GM10248 (cell line): ENCODE measurements at regions not wholly inside any gene's neighbourhood (a gene's known extent, or its start where the extent isn't known, plus 50 kb on each side); places are given as distances from the start of the nearest gene placed in this dataset.

ENCODE experiments used
- CTCF ChIA-PET: fragments of 300-600 bp; sonication (Branson Sonifier 250); formaldehyde crosslinking; extraction: SDS; loops from one replicate; lab custom pipeline; 2021; ENCODE audit warnings: antibody characterized with exemption; lab: Yijun Ruan, JAX
- POLR2A ChIA-PET: fragments of 350-650 bp; sonication (Branson Sonifier 250); formaldehyde crosslinking; extraction: SDS; loops from one replicate; lab custom pipeline; 2020; ENCODE audit warnings: antibody characterized with exemption; lab: Yijun Ruan, JAX
- DNase-seq: peaks from one replicate; pipeline ENCODE4 v3.0.0; 2012; ENCODE audit errors: extremely low spot score
- TF ChIP-seq, protein P1 (sequence below): IDR thresholded peaks from 2 replicates; pipeline ENCODE4 v1.5.1; 2012; ENCODE audit warnings: mild to moderate bottlenecking, low read depth; ENCODE audit errors: extremely low read depth, missing control alignments, control extremely low read depth

DNA sequence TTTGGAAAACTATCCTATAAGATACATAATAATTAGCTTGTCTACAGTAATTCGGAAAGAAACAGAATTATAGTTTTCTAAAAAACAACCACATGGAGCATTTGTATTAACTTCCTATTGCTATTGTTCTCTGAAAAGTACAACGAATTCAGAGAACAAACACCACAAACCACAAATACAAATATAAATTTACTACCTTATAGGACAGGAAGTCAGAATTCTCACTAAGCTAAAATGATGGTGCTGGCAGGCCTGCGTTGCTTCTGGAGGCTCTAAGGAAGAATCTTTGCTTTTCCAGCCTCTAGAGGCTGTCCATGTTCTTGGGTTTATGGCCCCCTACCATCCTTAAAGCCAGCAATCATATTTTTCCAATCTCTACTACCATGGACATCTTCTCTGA is 173.6 kb upstream of the TCF21 start:
- POLR2A ChIA-PET, result no interaction called here
- CTCF ChIA-PET, result no interaction called here
- no peak for DNase-seq
- TF ChIP-seq, protein P1, sequence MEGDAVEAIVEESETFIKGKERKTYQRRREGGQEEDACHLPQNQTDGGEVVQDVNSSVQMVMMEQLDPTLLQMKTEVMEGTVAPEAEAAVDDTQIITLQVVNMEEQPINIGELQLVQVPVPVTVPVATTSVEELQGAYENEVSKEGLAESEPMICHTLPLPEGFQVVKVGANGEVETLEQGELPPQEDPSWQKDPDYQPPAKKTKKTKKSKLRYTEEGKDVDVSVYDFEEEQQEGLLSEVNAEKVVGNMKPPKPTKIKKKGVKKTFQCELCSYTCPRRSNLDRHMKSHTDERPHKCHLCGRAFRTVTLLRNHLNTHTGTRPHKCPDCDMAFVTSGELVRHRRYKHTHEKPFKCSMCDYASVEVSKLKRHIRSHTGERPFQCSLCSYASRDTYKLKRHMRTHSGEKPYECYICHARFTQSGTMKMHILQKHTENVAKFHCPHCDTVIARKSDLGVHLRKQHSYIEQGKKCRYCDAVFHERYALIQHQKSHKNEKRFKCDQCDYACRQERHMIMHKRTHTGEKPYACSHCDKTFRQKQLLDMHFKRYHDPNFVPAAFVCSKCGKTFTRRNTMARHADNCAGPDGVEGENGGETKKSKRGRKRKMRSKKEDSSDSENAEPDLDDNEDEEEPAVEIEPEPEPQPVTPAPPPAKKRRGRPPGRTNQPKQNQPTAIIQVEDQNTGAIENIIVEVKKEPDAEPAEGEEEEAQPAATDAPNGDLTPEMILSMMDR, result no peak

DNA sequence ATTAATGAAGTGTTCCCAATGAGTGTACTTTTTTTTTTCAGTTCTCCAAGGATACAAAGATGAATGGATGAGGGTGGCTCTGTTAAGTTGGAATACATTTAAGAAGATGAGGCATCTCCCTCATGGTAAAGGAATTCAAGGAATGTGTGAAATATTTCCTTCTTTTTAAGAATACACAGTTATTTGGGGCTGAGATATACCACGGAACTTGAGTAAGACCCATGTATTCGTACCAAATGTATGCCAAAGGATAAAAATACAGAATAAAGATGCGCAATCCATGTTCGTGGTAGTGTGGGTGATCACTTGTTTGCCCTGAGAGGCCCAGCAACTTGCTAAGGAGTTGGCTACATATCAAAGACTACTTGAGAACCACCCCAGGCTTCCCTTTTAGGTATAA is 164.2 kb upstream of the TCF21 start:
- CTCF ChIA-PET, result no interaction called here
- no peak for DNase-seq
- TF ChIP-seq, protein P1, result no peak
- POLR2A ChIA-PET, result no interaction called here

DNA sequence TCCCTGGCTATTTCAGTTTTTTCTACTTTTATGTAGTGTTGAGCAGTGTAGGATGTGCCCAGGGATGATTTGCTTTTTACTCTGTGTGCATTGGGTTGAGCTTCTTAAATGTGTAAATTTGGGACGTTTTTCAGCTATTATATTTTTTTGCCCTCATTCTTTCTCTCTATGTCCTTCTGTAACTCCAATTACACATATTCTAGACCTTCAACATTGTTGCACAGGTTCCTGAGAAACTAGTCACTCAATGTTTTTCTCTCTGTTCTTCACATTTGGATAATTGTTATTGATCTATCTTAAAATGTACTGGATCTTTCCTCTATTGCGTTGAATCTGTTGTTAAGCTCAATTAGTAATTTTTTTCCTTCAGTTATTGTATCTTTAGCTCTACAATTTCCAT is 162.7 kb upstream of the TCF21 start:
- POLR2A ChIA-PET, result no interaction called here
- TF ChIP-seq, protein P1, result no peak
- no peak for DNase-seq
- CTCF ChIA-PET, result interaction anchor here (0.9 to 1.8 kb wide), 2 partner anchors 10 to 15 kb away, joined by 4 to 5 read pairs; no protein-coding TSS in a partner anchor

DNA sequence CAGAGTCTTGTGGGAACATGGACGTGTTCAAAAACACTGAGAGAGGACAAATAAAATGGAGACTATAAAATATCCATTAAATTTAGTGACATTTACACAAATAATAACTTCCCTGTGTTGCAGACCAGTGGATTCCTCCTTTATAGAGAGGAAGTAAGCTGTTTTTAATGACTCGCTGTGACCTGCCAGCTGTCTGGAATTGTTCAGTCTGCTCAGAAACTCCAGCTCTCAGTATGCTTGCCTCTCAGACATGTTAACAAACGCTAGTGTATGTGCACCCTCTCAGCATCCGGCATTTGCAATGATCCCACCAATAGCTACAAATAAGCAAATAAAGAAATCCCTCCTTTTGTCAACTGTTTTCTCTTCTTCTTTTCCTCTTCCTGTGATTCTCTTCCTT is 158.0 kb upstream of the TCF21 start:
- TF ChIP-seq, protein P1, result no peak
- DNase-seq, result no peak
- ChIA-PET CTCF (no interaction called here), POLR2A (no interaction called here)

DNA sequence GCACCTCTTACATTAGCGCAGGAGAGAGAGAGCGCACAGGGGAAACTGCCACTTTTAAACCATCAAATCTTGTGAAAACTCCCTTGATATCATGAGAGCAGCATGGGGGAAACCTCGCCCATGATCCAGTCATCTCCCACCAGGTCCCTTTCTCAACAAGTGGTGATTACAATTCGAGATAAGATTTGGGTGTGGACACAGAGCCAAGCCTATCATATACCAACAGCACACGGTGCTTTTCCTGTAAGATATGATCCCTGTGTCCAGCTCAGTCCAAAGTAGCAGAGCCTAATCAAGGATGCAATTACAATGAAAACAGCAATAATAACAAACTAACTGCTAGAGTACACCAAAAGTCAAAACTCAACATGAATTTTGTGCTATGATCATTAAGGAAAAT is 148.7 kb upstream of the TCF21 start:
- TF ChIP-seq, protein P1, result no peak
- CTCF ChIA-PET, result no interaction called here
- DNase-seq, result no peak
- POLR2A ChIA-PET, result no interaction called here

DNA sequence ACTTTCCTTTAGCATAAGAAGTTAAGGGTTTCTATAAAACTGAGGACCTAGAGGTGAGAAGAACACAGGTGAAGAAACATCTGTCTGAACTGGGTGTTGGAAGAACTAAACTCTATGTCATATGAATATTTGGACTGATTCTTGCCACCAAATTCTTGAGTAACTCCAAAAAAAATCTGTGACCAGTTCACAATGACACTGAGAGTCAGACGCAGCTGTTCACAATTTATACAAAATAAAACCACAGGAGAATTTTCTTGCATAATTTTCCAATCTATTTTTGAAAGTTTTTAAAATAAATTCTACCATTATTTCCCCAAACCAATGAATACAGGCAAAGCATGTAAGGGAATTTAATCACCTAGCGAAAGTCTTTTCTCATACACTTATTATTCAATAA is 148.1 kb upstream of the TCF21 start:
- ChIA-PET POLR2A (no interaction called here), CTCF (interaction anchor here (1.3 kb wide), 1 partner anchor 14 kb away, joined by 4 read pairs; no protein-coding TSS in a partner anchor)
- TF ChIP-seq, protein P1, result no peak
- DNase-seq, result no peak
